Endothelial cell of umbilical vein (primary cell): ENCODE measurements at regions not wholly inside any gene's neighbourhood (a gene's known extent, or its start where the extent isn't known, plus 50 kb on each side); places are given as distances from the start of the nearest gene placed in this dataset.

Experiments
- BruUV-seq: library from RNA; stranded (reverse); fragments of 400-500 nt; replicated peaks from 2 replicates; lab custom pipeline; 2021; lab: Mats Ljungman, UMichigan
- CTCF ChIA-PET: fragments of 300-600, 350-600 bp; sonication (Branson Sonifier 250); formaldehyde crosslinking; loops from one replicate; lab custom pipeline; 2021; ENCODE audit warnings: antibody characterized with exemption, inconsistent platforms; lab: Charles Lee
- POLR2A ChIA-PET: fragments of 300-600, 350-600 bp; sonication (Branson Sonifier 250); formaldehyde crosslinking; loops from one replicate; lab custom pipeline; 2021; ENCODE audit warnings: antibody characterized with exemption, inconsistent platforms; lab: Charles Lee
- DNase-seq: peaks from one replicate; pipeline ENCODE4 v3.0.0-alpha.2; 2011; ENCODE audit warnings: low read depth, low spot score
- FAIRE-seq: peaks from 2 replicates; lab custom pipeline; 2011; peaks lifted over from hg19 to GRCh38; lab: Jason Lieb, UNC
- H2AFZ ChIP-seq: 2 replicates; pipeline ENCODE4 v1.6.0; 2012; ENCODE audit warnings: low read depth, low read length, control low read depth, inconsistent platforms
- H3K27ac ChIP-seq: 2 replicates; pipeline ENCODE4 v1.5.1; 2011; ENCODE audit warnings: low read depth, mild to moderate bottlenecking, control low read depth, low read length, moderate library complexity; ENCODE audit not compliant: insufficient read depth
- H3K27me3 ChIP-seq, 2 experiments: 2 replicates each; pipeline versions ENCODE4 v1.6.0 to v1.6.1; 2011; ENCODE audit warnings: low read length in 2 of 2, mixed read lengths in 1 of 2; ENCODE audit not compliant: control insufficient read depth in 2 of 2, insufficient read depth in 2 of 2
- H3K36me3 ChIP-seq, 2 experiments: 2 replicates in 1 of 2; 3 replicates in 1 of 2; pipeline ENCODE4 v1.5.1; 2011; ENCODE audit warnings: low read length in 2 of 2, mild to moderate bottlenecking in 1 of 2, moderate library complexity in 1 of 2; ENCODE audit not compliant: control insufficient read depth in 2 of 2, insufficient read depth in 2 of 2; ENCODE audit errors: extremely low read depth in 1 of 2
- H3K4me1 ChIP-seq: 3 replicates; pipeline ENCODE4 v1.5.1; 2011; ENCODE audit warnings: mild to moderate bottlenecking, low read length; ENCODE audit not compliant: control insufficient read depth, insufficient read depth; ENCODE audit errors: extremely low read depth
- H3K4me2 ChIP-seq: 2 replicates; pipeline ENCODE4 v1.6.1; 2011; ENCODE audit warnings: low read length, control low read depth, mixed read lengths; ENCODE audit not compliant: insufficient read depth
- H3K4me3 ChIP-seq, 3 experiments: fragments of 200-600 bp in 1 of 3; sonication (generic), shearing (Covaris generic) in 1 of 3; replicated peaks in 1 of 3; 2 replicates each; pipeline ENCODE4 v1.5.1; 2011 to 2016; ENCODE audit warnings: control low read depth in 3 of 3, low read length in 3 of 3, mild to moderate bottlenecking in 2 of 3, inconsistent platforms in 1 of 3, low read depth in 1 of 3, moderate library complexity in 1 of 3; ENCODE audit not compliant: insufficient read depth in 1 of 3
- H3K79me2 ChIP-seq: 2 replicates; pipeline ENCODE4 v1.6.0; 2012; ENCODE audit warnings: low read length, inconsistent platforms; ENCODE audit not compliant: control insufficient read depth, insufficient read depth
- H3K9ac ChIP-seq: replicated peaks from 2 replicates; pipeline ENCODE3; 2011; ENCODE audit warnings: low read length, control low read depth; ENCODE audit not compliant: insufficient read depth; ENCODE audit errors: extremely low read depth
- H3K9me1 ChIP-seq: replicated peaks from 3 replicates; pipeline ENCODE4 v1.6.0; 2011; ENCODE audit warnings: mild to moderate bottlenecking, low read length; ENCODE audit not compliant: control insufficient read depth, insufficient read depth; ENCODE audit errors: extremely low read depth
- H3K9me3 ChIP-seq: replicated peaks from 2 replicates; pipeline ENCODE4 v1.5.1; 2012; ENCODE audit warnings: low read length, inconsistent platforms; ENCODE audit not compliant: control insufficient read depth, insufficient read depth
- H4K20me1 ChIP-seq: replicated peaks from 2 replicates; pipeline ENCODE3; 2011; ENCODE audit warnings: mild to moderate bottlenecking, low read length; ENCODE audit not compliant: control insufficient read depth, insufficient read depth; ENCODE audit errors: extremely low read depth
- CTCF ChIP-seq, 2 donors: IDR thresholded peaks; 1 replicate in 1 of 2; 2 replicates in 1 of 2; pipeline ENCODE4 v1.5.1; 2011; ENCODE audit warnings: low read length in 2 of 2, mild to moderate bottlenecking in 2 of 2, moderate library complexity in 2 of 2, control low read depth in 1 of 2, inconsistent platforms in 1 of 2, low read depth in 1 of 2; ENCODE audit not compliant: insufficient read depth in 1 of 2; ENCODE audit errors: extremely low read depth in 1 of 2
- EZH2 ChIP-seq: IDR thresholded peaks from 2 replicates; pipeline ENCODE4 v1.6.1; 2012; ENCODE audit warnings: borderline replicate concordance, low read depth, mild to moderate bottlenecking, moderate library complexity, low read length, inconsistent platforms; ENCODE audit not compliant: severe bottlenecking
- FOS ChIP-seq: IDR thresholded peaks from 2 replicates; pipeline ENCODE4 v1.6.1; 2011; ENCODE audit warnings: mild to moderate bottlenecking, low read length, moderate library complexity, borderline replicate concordance; ENCODE audit not compliant: insufficient read depth
- JUN ChIP-seq: IDR thresholded peaks from 2 replicates; pipeline ENCODE4 v1.6.1; 2011; ENCODE audit warnings: borderline replicate concordance, low read depth; ENCODE audit not compliant: insufficient read length, insufficient read depth
- MAX ChIP-seq: IDR thresholded peaks from 2 replicates; pipeline ENCODE4 v1.6.1; 2011; ENCODE audit not compliant: insufficient read depth, insufficient read length
- MYC ChIP-seq: IDR thresholded peaks from one replicate; pipeline ENCODE4 v1.6.1; 2011; ENCODE audit warnings: mild to moderate bottlenecking, low read depth, low read length
- POLR2A ChIP-seq: IDR thresholded peaks from 2 replicates; pipeline ENCODE4 v1.6.1; 2012; ENCODE audit warnings: low read depth, mild to moderate bottlenecking, control low read depth, low read length
- dilution Hi-C: fragments of 300-500 bp; cut with MboI; formaldehyde crosslinking; loops from one replicate; pipeline ENCODE4 v1.15.0; 2019; ENCODE audit warnings: low sequenced_read_pairs; ENCODE audit not compliant: extremely low pct_ligation_motif_present
- intact Hi-C: fragments of 100-400 bp; cut with micrococcal nuclease; formaldehyde crosslinking; loops from one replicate; pipeline ENCODE4 v1.10.0; 2022

- no peaks in the 10 kb centered on the region for H3K9me1 ChIP-seq
- H3K9me3 ChIP-seq = peaks cover 6% of the 10 kb centered on the region
- no peak for FAIRE-seq
- no peak overlapping the region for H3K9ac ChIP-seq
- dilution Hi-C loops (no loop called here), intact Hi-C loops (no loop called here)
- no peaks in the 10 kb centered on the region for H3K79me2 ChIP-seq
- no peaks in the 10 kb centered on the region for H3K27me3 ChIP-seq
- CTCF ChIA-PET = no interaction called here
- H3K36me3 ChIP-seq = no peaks in the 10 kb centered on the region
- TF ChIP-seq JUN (no peak), MYC (no peak), EZH2 (no peak), CTCF (IDR thresholded peaks at IDR 0.05; ENCODE audit: extremely low read depth in 1 of 2, insufficient read depth in 1 of 2, low read depth in 1 of 2, low read length in 2 of 2) (no peak), MAX (peak; percentile 43), FOS (no peak), POLR2A (no peak)
- POLR2A ChIA-PET = no interaction called here
- no peaks in the 10 kb centered on the region for H4K20me1 ChIP-seq
- H3K4me3 ChIP-seq = no peak overlapping the region
- H2AFZ ChIP-seq = no peak overlapping the region
- H3K27ac ChIP-seq = no peak overlapping the region
- no peak overlapping the region for H3K4me2 ChIP-seq
- no peak for DNase-seq
- H3K4me1 ChIP-seq = no peaks in the 10 kb centered on the region
- BruUV-seq = no TSS peak
Observed at GRCh38 chr1:5664906-5665875, 327.0 kb downstream of the NPHP4 start.
